Breast epithelium (tissue), 3 donors: ENCODE measurements at regions not wholly inside any gene's neighbourhood (a gene's known extent, or its start where the extent isn't known, plus 50 kb on each side); places are given as distances from the start of the nearest gene placed in this dataset.

ENCODE experiments used
- CTCF ChIP-seq, 3 donors: fragments of 450-650 bp; IDR thresholded peaks; one replicate each; pipeline ENCODE4 v1.5.1; 2016 to 2017; ENCODE audit warnings: antibody characterized with exemption in 3 of 3, mild to moderate bottlenecking in 3 of 3, moderate library complexity in 3 of 3
- POLR2A ChIP-seq: fragments of 450-650 bp; IDR thresholded peaks from one replicate; pipeline ENCODE4 v1.6.1; 2016; ENCODE audit warnings: antibody characterized with exemption, mild to moderate bottlenecking, moderate library complexity

GRCh38 chr2:42882756-42883155 is 90.4 kb upstream of the HAAO start:
- TF ChIP-seq CTCF (IDR thresholded peaks at IDR 0.05) (no peak), POLR2A (no peak)
